MCF 10A (cell line): ENCODE measurements at regions not wholly inside any gene's neighbourhood (a gene's known extent, or its start where the extent isn't known, plus 50 kb on each side); places are given as distances from the start of the nearest gene placed in this dataset.

ENCODE experiments used
- BruUV-seq: library from RNA; stranded (reverse); fragments of 400-500 nt; replicated peaks from 2 replicates; lab custom pipeline; 2021; lab: Mats Ljungman, UMichigan
- CTCF ChIA-PET: fragments of 300-600 bp; sonication (Branson Sonifier 250); formaldehyde crosslinking; extraction: SDS; loops from one replicate; lab custom pipeline; 2021; ENCODE audit warnings: antibody characterized with exemption, inconsistent platforms; lab: Yijun Ruan, JAX
- POLR2A ChIA-PET: fragments of 300-600, 350-650 bp; sonication (Branson Sonifier 250); formaldehyde crosslinking; extraction: SDS; loops from one replicate; lab custom pipeline; 2020; ENCODE audit warnings: antibody characterized with exemption, inconsistent platforms; lab: Yijun Ruan, JAX
- DNase-seq: peaks from one replicate; pipeline ENCODE4 v3.0.0-alpha.2; 2018; ENCODE audit not compliant: unreplicated experiment
- H3K27ac Mint-ChIP-seq: one replicate; pipeline ENCODE4 v1.8.0; 2022; ENCODE audit warnings: mild to moderate bottlenecking, low read depth, mixed read lengths; ENCODE audit not compliant: unreplicated experiment
- H3K27me3 Mint-ChIP-seq: one replicate; pipeline ENCODE4 v1.8.0; 2022; ENCODE audit warnings: mixed read lengths; ENCODE audit not compliant: insufficient read depth, unreplicated experiment
- H3K36me3 Mint-ChIP-seq: one replicate; pipeline ENCODE4 v1.8.0; 2022; ENCODE audit warnings: mild to moderate bottlenecking, moderate library complexity, mixed read lengths; ENCODE audit not compliant: insufficient read depth, unreplicated experiment
- H3K4me1 Mint-ChIP-seq: one replicate; pipeline ENCODE4 v1.8.0; 2022; ENCODE audit warnings: mixed read lengths; ENCODE audit not compliant: insufficient read depth, unreplicated experiment
- H3K4me3 Mint-ChIP-seq: one replicate; pipeline ENCODE4 v1.8.0; 2022; ENCODE audit warnings: mild to moderate bottlenecking, moderate library complexity, mixed read lengths; ENCODE audit not compliant: unreplicated experiment
- H3K9me3 Mint-ChIP-seq: one replicate; pipeline ENCODE4 v1.8.0; 2022; ENCODE audit warnings: mixed read lengths; ENCODE audit not compliant: unreplicated experiment
- CTCF ChIP-seq: fragments of 200-600 bp; IDR thresholded peaks from one replicate; pipeline ENCODE4 v1.8.0; 2022; ENCODE audit warnings: antibody characterized with exemption, mild to moderate bottlenecking; ENCODE audit not compliant: unreplicated experiment
- intact Hi-C: fragments of 100-400 bp; cut with micrococcal nuclease; formaldehyde crosslinking; loops from 2 replicates; pipeline ENCODE4 v1.14.1; 2022

- ChIA-PET POLR2A (no interaction called here), CTCF (no interaction called here)
- Mint-ChIP-seq H3K4me1 (no peaks in the 10 kb centered on the region), H3K27me3 (no peaks in the 10 kb centered on the region), H3K4me3 (no peak overlapping the region), H3K27ac (no peak overlapping the region), H3K36me3 (no peaks in the 10 kb centered on the region), H3K9me3 (peaks cover 23% of the 10 kb centered on the region)
- intact Hi-C loops: no loop called here
- TF ChIP-seq CTCF: no peak
- no TSS peak for BruUV-seq
- no peak for DNase-seq
Measured at GRCh38 chr3:74664606-74665005, 50.1 kb upstream of the CNTN3 start.
